ENCODE measurements at regions not wholly inside any gene's neighbourhood (a gene's known extent, or its start where the extent isn't known, plus 50 kb on each side); places are given as distances from the start of the nearest gene placed in this dataset.

GRCh38 chr13:73131247-73131646 is 72.4 kb downstream of the KLF5 start:
- no peak for TF ChIP-seq EZH2 (IDR thresholded peaks at IDR 0.05)
- no peak for TF ChIP-seq POLR2AphosphoS5 (IDR thresholded peaks at IDR 0.05; ENCODE audit: borderline replicate concordance, low read depth, low read length)
- no peak for TF ChIP-seq FOXP2 (optimal IDR thresholded peaks at IDR 0.05; ENCODE audit: control extremely low read depth, extremely low read length, insufficient read depth)

Data from SK-N-MC (cell line).